ENCODE measurements at regions not wholly inside any gene's neighbourhood (a gene's known extent, or its start where the extent isn't known, plus 50 kb on each side); places are given as distances from the start of the nearest gene placed in this dataset.

DNA sequence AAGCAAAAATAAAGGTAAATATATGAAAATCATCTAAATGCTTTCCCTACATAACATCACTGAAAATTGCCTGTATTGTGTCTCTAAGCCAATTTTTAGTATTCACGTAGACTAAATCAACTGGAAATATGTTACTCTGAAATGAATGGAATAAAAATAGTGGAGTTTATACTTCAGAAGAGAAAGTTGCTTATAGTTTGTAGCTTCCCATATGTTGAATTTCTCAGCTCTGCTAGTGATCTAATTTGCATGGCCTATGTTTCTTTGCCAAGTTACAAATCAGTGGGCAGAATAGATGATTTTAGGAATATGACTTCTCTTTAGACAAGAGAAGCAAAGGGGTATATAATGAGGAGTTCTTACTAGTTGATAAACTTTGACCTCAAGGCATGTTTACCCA, 850.2 kb downstream of the OLFM4 start:
- H3K36me3 ChIP-seq (ENCODE audit: control insufficient read depth, insufficient read depth, low read length), result no peaks in the 10 kb centered on the region
- H3K9me3 ChIP-seq (ENCODE audit: control insufficient read depth, insufficient read depth, low read depth, low read length), result no peaks in the 10 kb centered on the region
- H3K27me3 ChIP-seq (ENCODE audit: control insufficient read depth, insufficient read depth, low read length), result no peaks in the 10 kb centered on the region
- H3K27ac ChIP-seq (ENCODE audit: low read length), result no peak overlapping the region
- ATAC-seq (no peak), DNase-seq (ENCODE audit: low read depth, low spot score) (no peak)
- POLR2A ChIA-PET, result no interaction called here
- CTCF ChIA-PET, result no interaction called here
- H3K4me1 ChIP-seq (ENCODE audit: control insufficient read depth, insufficient read depth, low read length), result no peaks in the 10 kb centered on the region
- intact Hi-C loops (cut with micrococcal nuclease; ENCODE audit: unreplicated experiment), result no loop called here
- BruUV-seq (replicated peaks), result no TSS peak
- no peak overlapping the region for H3K4me3 ChIP-seq (ENCODE audit: low read depth in 2 of 2, low read length in 2 of 2)
- TF ChIP-seq, protein P1, sequence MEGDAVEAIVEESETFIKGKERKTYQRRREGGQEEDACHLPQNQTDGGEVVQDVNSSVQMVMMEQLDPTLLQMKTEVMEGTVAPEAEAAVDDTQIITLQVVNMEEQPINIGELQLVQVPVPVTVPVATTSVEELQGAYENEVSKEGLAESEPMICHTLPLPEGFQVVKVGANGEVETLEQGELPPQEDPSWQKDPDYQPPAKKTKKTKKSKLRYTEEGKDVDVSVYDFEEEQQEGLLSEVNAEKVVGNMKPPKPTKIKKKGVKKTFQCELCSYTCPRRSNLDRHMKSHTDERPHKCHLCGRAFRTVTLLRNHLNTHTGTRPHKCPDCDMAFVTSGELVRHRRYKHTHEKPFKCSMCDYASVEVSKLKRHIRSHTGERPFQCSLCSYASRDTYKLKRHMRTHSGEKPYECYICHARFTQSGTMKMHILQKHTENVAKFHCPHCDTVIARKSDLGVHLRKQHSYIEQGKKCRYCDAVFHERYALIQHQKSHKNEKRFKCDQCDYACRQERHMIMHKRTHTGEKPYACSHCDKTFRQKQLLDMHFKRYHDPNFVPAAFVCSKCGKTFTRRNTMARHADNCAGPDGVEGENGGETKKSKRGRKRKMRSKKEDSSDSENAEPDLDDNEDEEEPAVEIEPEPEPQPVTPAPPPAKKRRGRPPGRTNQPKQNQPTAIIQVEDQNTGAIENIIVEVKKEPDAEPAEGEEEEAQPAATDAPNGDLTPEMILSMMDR (IDR thresholded peaks at IDR 0.05), result no peak
- TF ChIP-seq, protein P2, sequence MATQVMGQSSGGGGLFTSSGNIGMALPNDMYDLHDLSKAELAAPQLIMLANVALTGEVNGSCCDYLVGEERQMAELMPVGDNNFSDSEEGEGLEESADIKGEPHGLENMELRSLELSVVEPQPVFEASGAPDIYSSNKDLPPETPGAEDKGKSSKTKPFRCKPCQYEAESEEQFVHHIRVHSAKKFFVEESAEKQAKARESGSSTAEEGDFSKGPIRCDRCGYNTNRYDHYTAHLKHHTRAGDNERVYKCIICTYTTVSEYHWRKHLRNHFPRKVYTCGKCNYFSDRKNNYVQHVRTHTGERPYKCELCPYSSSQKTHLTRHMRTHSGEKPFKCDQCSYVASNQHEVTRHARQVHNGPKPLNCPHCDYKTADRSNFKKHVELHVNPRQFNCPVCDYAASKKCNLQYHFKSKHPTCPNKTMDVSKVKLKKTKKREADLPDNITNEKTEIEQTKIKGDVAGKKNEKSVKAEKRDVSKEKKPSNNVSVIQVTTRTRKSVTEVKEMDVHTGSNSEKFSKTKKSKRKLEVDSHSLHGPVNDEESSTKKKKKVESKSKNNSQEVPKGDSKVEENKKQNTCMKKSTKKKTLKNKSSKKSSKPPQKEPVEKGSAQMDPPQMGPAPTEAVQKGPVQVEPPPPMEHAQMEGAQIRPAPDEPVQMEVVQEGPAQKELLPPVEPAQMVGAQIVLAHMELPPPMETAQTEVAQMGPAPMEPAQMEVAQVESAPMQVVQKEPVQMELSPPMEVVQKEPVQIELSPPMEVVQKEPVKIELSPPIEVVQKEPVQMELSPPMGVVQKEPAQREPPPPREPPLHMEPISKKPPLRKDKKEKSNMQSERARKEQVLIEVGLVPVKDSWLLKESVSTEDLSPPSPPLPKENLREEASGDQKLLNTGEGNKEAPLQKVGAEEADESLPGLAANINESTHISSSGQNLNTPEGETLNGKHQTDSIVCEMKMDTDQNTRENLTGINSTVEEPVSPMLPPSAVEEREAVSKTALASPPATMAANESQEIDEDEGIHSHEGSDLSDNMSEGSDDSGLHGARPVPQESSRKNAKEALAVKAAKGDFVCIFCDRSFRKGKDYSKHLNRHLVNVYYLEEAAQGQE (IDR thresholded peaks at IDR 0.05; ENCODE audit: insufficient read depth in 1 of 2, low read depth in 2 of 2, low read length in 1 of 2), result no peak
- no peak for TF ChIP-seq SIN3A (IDR thresholded peaks at IDR 0.05; ENCODE audit: borderline replicate concordance, insufficient read depth, low read depth, low read length)
- no peak for TF ChIP-seq POLR2AphosphoS5 (IDR thresholded peaks at IDR 0.05; ENCODE audit: low read depth, low read length)
- no peak for TF ChIP-seq TCF7L2 (IDR thresholded peaks at IDR 0.05; ENCODE audit: low read depth, low read length)
- in situ Hi-C loops (cut with HindIII; ENCODE audit: low pct_unique_long_range_greater_than_20kb, low sequenced_read_pairs), result no loop called here

DNA sequence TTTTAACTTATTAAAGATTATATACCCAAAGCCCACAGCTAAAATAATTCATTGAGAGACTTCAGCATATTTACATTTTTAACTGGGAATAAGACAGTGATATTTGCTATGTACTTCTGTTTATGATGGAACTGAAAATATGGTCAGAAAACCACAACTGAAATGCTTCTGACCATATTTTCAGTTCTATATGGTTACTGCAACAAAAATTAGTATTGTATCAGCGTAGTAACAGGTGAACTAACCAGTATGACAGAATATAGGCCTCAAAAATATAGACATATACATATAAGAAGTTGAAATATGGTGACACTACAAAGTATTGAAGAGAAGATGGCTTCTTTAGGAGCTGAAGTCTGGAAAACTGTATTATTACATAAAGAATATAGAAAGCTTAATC, 857.4 kb downstream of the OLFM4 start:
- H3K4me3 ChIP-seq (ENCODE audit: low read depth in 2 of 2, low read length in 2 of 2), result no peak overlapping the region
- ChIA-PET CTCF (no interaction called here), POLR2A (no interaction called here)
- in situ Hi-C loops (cut with HindIII; ENCODE audit: low pct_unique_long_range_greater_than_20kb, low sequenced_read_pairs), result no loop called here
- H3K36me3 ChIP-seq (ENCODE audit: control insufficient read depth, insufficient read depth, low read length), result no peaks in the 10 kb centered on the region
- BruUV-seq (replicated peaks), result no TSS peak
- ATAC-seq (no peak), DNase-seq (ENCODE audit: low read depth, low spot score) (no peak)
- intact Hi-C loops (cut with micrococcal nuclease; ENCODE audit: unreplicated experiment), result no loop called here
- TF ChIP-seq, protein P2 (IDR thresholded peaks at IDR 0.05; ENCODE audit: insufficient read depth in 1 of 2, low read depth in 2 of 2, low read length in 1 of 2), result no peak
- TF ChIP-seq POLR2AphosphoS5 (IDR thresholded peaks at IDR 0.05; ENCODE audit: low read depth, low read length) (no peak), TCF7L2 (IDR thresholded peaks at IDR 0.05; ENCODE audit: low read depth, low read length) (no peak)
- TF ChIP-seq, protein P1 (IDR thresholded peaks at IDR 0.05), result no peak
- H3K27me3 ChIP-seq (ENCODE audit: control insufficient read depth, insufficient read depth, low read length), result no peaks in the 10 kb centered on the region
- H3K4me1 ChIP-seq (ENCODE audit: control insufficient read depth, insufficient read depth, low read length), result no peaks in the 10 kb centered on the region
- H3K27ac ChIP-seq (ENCODE audit: low read length), result no peak overlapping the region
- no peaks in the 10 kb centered on the region for H3K9me3 ChIP-seq (ENCODE audit: control insufficient read depth, insufficient read depth, low read depth, low read length)

Measured in Panc1 (cell line).